GF-D8 (cell line): ENCODE measurements at regions not wholly inside any gene's neighbourhood (a gene's known extent, or its start where the extent isn't known, plus 50 kb on each side); places are given as distances from the start of the nearest gene placed in this dataset.
"Not testable (repeated sequence)": the region's sequence is repeated elsewhere in the genome, so short reads cannot be mapped to it uniquely, and the experiment has no call there.

Source experiments
- DNase-seq: peaks from one replicate; lab custom pipeline; 2025; lab: John Stamatoyannopoulos, UW

- DNase-seq: no peak
Observed at GRCh38 chr4:177802661-177803060, 360.4 kb upstream of the AGA start.

- no peak for DNase-seq
Observed at GRCh38 chr4:177803151-177803550, 360.9 kb upstream of the AGA start.

GRCh38 chr4:177809791-177810190 is 367.6 kb upstream of the AGA start:
- DNase-seq: no peak

- no peak for DNase-seq
Observed at GRCh38 chr4:177810220-177810619, 368.0 kb upstream of the AGA start.

- not testable (repeated sequence) for DNase-seq
Observed at GRCh38 chr4:177818392-177818791, 376.2 kb upstream of the AGA start.

- DNase-seq: no peak
Observed at GRCh38 chr4:177826973-177827372, 384.7 kb upstream of the AGA start.

- DNase-seq: no peak
Observed at GRCh38 chr4:177841258-177841657, 399.0 kb upstream of the AGA start.

GRCh38 chr4:177853229-177853628 is 411.0 kb upstream of the AGA start:
- DNase-seq: no peak

GRCh38 chr4:177855507-177856197 is 413.4 kb upstream of the AGA start:
- DNase-seq: no peak

GRCh38 chr4:177860171-177860570 is 417.9 kb upstream of the AGA start:
- DNase-seq: no peak

GRCh38 chr4:177861551-177862094 is 419.4 kb upstream of the AGA start:
- DNase-seq: no peak

- no peak for DNase-seq
Observed at GRCh38 chr4:177862541-177863176, 420.4 kb upstream of the AGA start.

GRCh38 chr4:177879851-177880250 is 437.6 kb upstream of the AGA start:
- no peak for DNase-seq

- DNase-seq: no peak
Observed at GRCh38 chr4:177895136-177895535, 452.9 kb upstream of the AGA start.

GRCh38 chr4:177901786-177902185 is 459.5 kb upstream of the AGA start:
- no peak for DNase-seq

GRCh38 chr4:177902386-177902785 is 460.1 kb upstream of the AGA start:
- DNase-seq: no peak

- DNase-seq: no peak
Observed at GRCh38 chr4:177907736-177908424, 465.6 kb upstream of the AGA start.

GRCh38 chr4:177921715-177922114 is 479.5 kb upstream of the AGA start:
- DNase-seq: no peak

- DNase-seq: no peak
Observed at GRCh38 chr4:177923888-177924287, 481.7 kb upstream of the AGA start.

GRCh38 chr4:177937041-177937440 is 494.8 kb upstream of the AGA start:
- no peak for DNase-seq

- no peak for DNase-seq
Observed at GRCh38 chr4:177938226-177938625, 496.0 kb upstream of the AGA start.

- no peak for DNase-seq
Observed at GRCh38 chr4:177945268-177945667, 503.0 kb upstream of the AGA start.

- DNase-seq: no peak
Observed at GRCh38 chr4:177947607-177948006, 505.4 kb upstream of the AGA start.
